ENCODE measurements at regions not wholly inside any gene's neighbourhood (a gene's known extent, or its start where the extent isn't known, plus 50 kb on each side); places are given as distances from the start of the nearest gene placed in this dataset.
"Not testable (repeated sequence)": the region's sequence is repeated elsewhere in the genome, so short reads cannot be mapped to it uniquely, and the experiment has no call there.

DNA sequence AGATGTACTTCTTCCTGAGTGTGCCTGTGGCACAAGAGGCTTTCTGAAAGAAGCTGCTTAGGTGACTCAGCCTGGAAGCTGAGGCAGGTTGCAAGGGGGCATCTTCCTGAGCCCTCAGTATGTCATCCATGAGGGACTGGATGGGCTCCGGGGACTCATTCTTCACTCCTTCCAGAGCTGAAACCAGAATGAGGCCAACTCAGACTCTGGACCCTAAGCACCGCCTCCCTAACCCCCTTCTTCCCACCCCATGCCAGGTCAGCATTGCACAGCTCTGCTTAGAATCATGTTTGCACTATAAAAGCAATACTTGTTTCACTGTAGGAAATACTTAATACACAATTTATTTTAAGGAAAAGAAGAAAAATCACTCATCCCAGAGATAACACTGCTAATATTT, 138.3 kb downstream of the KLRB1 start:
- not testable (repeated sequence) for H3K4me3 ChIP-seq (ENCODE audit: low read depth, low read length); DNase-seq (ENCODE audit: low read depth)

DNA sequence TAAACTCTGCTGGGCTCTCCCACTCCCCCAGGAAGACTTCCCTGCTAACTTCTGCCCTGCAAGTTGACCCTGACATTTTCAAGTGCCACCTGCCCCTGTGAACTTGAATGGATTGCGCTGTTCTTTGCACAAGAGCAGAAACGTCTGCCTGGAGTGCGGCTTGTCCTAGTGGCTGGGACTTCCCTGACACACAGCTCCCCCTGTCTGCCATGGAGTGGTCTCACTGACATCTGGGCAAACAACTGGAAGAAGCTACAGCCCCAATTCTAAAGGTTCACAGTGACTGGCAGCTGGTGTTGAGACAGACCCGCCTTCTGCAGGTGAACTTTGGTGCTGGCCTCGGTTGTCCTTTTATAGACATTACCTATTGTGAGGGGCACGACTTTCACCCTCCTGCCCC, 138.7 kb downstream of the KLRB1 start:
- peak; percentile 62 for DNase-seq (ENCODE audit: low read depth)
- TF ChIP-seq, protein P1, sequence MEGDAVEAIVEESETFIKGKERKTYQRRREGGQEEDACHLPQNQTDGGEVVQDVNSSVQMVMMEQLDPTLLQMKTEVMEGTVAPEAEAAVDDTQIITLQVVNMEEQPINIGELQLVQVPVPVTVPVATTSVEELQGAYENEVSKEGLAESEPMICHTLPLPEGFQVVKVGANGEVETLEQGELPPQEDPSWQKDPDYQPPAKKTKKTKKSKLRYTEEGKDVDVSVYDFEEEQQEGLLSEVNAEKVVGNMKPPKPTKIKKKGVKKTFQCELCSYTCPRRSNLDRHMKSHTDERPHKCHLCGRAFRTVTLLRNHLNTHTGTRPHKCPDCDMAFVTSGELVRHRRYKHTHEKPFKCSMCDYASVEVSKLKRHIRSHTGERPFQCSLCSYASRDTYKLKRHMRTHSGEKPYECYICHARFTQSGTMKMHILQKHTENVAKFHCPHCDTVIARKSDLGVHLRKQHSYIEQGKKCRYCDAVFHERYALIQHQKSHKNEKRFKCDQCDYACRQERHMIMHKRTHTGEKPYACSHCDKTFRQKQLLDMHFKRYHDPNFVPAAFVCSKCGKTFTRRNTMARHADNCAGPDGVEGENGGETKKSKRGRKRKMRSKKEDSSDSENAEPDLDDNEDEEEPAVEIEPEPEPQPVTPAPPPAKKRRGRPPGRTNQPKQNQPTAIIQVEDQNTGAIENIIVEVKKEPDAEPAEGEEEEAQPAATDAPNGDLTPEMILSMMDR (IDR thresholded peaks at IDR 0.05; ENCODE audit: insufficient read depth, low read depth, low read length) = peak; percentile 62
- not testable (repeated sequence) for H3K4me3 ChIP-seq (ENCODE audit: low read depth, low read length)

DNA sequence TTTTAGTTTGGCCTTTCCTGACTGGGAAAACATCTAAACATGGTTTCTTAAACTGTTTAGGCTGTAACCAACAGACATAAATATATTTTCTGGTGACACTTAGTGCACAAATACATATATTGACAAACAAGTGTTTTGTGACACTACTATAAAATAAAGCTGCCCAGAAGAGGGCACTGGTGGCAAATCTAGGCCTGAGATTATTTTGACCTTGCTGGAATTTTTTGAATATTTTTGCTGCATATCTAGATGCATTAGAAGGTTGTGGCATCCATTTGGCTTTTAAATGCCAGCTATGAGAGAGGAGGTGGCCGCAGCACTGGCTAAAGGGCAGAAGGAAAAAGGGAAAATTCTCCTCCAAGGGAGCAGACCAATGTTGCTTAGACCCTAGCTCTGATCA, 139.6 kb downstream of the KLRB1 start:
- DNase-seq (ENCODE audit: low read depth); H3K4me3 ChIP-seq (ENCODE audit: low read depth, low read length): not testable (repeated sequence)

DNA sequence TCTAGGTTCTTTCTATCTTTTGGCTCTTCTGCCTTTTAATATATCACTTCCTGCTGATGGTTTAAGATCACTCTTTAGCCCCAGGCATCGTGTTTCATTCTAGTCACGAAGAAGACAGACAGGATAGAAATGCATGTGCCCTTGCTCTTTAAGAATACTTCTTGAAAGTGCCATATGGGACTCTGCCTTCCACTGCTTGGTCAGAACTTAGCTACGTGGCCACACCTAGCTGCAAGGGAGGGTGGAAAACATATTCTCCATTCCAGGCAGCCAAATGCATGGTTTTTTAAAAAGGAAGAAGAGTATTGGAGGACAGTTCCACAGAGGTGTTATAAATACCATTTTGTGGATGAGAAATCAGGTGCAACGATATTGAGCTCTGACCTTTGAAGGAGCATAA, 143.3 kb downstream of the KLRB1 start:
- no peak overlapping the region for H3K4me3 ChIP-seq (ENCODE audit: low read depth, low read length)
- no peak for DNase-seq (ENCODE audit: low read depth)
- TF ChIP-seq, protein P1 (IDR thresholded peaks at IDR 0.05; ENCODE audit: insufficient read depth, low read depth, low read length) = no peak

DNA sequence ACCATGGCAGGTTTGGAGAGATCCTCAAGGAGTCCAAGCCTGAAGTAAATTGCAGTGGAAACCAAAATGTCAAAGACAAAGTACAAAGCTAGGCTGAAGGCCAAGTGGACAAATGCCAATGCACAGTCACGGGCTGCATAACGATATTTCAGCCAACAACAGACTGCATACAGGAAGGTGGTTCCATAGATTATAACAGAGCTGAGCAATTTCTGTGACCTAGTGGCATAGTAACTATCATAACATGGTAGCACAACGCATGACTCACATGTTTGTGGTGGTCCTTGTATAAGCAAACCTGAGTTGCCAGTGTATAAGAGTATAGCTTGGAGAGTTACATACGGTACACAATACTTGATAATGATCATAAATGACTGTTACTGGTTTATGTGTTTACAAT, 152.2 kb downstream of the KLRB1 start:
- peak; percentile 63 for DNase-seq (ENCODE audit: low read depth)
- not testable (repeated sequence) for H3K4me3 ChIP-seq (ENCODE audit: low read depth, low read length)

DNA sequence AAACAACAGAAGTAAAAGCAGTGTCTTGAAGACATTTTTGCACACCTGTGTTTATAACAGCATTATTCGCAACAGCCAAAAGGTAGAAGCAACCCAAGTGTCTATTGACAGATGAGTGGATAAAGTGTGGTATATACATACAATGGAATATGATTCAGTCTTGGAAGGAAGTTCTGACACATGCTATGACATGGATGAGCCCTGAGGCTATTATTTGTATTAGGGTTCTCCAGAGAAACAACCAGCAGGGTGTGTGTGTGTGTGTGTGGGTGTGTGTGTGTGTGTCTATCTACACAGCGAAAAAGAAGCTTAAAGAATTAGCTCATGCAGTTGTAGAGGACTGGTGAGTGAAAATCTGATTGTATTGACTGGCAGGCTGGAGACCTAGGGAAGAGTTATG, 153.7 kb downstream of the KLRB1 start:
- not testable (repeated sequence) for DNase-seq (ENCODE audit: low read depth); H3K4me3 ChIP-seq (ENCODE audit: low read depth, low read length)

DNA sequence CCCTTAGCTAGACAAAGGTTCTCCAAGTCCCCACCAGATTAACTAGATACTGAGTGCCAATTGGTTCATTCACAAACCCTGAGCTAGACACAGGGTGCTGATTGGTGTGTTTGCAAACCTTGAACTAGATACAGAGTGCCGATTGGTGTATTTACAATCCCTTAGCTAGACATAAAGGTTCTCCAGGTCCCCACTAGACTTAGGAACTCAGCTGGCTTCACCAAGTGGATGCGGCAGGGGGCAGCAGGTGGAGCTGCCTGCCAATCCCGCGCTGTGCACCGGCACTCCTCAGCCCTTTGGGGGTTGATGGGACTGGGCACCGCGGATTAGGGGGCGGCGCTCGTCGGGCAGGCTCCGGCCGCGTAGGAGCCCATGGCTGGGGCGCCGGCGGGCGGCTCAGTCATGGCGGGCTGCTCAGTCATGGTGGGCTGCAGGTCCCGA, 157.6 kb downstream of the KLRB1 start:
- not testable (repeated sequence) for H3K4me3 ChIP-seq (ENCODE audit: low read depth, low read length); DNase-seq (ENCODE audit: low read depth)

DNA sequence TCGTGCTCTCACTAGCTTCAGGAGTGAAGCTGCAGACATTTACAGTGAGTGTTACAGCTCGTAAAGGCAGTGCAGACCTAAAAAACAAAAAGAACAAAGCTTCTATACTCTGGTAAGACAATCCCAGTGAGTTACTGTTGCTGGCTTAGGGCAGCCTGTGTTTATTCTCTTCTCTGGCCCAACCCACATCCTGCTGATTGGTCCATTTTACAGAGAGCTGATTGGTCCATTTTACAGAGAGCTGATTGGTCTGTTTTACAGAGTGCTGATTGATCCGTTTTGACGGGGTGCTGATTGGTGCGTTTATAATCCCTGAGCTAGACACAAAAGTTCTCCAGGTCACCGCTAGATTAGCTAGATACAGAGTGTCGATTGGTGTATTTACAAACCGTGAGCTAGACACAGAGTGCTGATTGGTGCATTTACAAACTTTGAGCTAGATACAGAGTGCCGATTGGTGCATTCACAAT, 158.0 kb downstream of the KLRB1 start:
- DNase-seq (ENCODE audit: low read depth) = peak; percentile 3
- peak overlapping the region; percentile 5 for H3K4me3 ChIP-seq (ENCODE audit: low read depth, low read length)

DNA sequence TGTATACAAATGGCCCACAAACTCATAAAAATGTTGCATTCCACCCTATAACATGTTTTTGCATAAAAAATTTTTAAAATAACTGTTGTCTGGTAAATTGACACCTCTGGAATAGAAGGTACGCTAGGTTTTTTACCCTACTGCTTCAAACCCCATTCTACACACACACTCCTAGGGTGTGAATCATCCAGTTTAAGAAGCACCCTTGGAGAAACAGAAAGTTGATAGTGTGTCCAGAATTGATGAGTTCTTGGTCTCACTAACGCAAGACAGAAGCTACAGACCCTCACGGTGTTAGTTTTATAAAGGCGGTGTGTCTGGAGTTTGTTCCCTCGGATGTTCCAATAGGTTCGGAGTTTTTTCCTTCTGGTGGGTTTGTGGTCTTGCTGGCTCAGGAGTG, 158.5 kb downstream of the KLRB1 start:
- peak; percentile 8 for DNase-seq (ENCODE audit: low read depth)

DNA sequence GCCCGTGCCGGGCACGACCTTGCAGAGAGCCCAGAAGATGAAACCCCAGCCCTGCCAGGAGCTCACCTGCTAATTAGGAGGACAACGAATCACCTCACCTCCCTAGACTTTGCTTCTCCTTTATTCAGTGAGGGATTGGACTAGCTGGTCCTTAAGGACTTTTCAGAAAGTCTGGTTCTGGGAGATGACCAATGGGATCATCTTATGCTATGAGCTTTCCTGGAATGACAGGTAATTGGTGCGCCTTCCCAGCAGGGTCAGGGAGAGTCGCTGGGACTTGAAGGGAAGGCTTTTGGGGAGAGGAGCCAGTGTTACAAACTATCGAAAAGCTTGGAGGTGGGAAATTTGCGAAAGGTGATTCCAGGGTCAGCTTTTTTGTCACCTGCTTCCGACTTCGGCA, 159.1 kb downstream of the KLRB1 start:
- peak overlapping the region; percentile 64 for H3K4me3 ChIP-seq (ENCODE audit: low read depth, low read length)
- DNase-seq (ENCODE audit: low read depth) = not testable (repeated sequence)

More for the DNA sequence above, 158.5 kb downstream of the KLRB1 start:
- H3K4me3 ChIP-seq (ENCODE audit: low read depth, low read length) = peak overlapping the region; percentile 5
- TF ChIP-seq, protein P1 (IDR thresholded peaks at IDR 0.05; ENCODE audit: insufficient read depth, low read depth, low read length) = no peak

DNA sequence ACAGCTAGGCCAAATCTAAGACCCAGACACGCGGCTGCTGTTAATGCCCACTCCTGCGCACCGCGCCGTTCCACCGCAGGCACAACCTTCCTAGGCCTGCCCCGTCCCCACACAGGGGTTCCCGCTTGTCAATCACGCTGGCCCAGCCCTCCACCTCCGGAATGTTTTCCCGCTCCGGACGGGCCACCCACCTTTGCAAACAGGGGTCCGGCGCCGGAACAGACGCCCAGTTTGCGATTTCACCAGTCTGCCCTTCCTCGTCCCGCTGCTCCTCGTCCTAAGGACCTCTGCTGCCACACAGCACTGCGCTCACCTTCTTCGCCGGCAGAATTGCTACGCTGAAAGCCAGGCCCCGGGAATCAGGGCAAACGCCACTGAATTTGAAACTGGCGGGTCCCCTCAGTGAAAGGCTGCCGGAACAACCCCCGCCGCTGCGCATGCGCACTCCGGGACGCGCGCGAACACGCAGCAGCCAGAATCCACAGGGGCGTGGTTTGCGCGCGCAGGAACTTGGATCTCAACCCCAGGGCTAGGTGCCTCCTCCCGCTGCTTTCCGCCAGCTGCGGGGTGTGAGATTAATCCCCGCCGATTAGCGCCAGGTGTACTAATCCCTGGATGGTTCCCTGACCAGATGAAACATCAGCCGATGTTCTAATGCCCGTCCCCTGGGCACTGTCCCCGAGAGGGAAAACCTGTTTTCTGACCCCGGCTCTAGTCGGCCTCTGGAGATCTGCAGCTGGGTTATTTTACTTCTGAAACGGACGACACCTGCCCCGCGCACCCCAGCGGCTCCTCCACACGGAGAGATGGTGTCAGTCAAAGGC, 159.7 kb downstream of the KLRB1 start:
- peak; percentile 73 for DNase-seq (ENCODE audit: low read depth)
- peak overlapping the region; percentile 64 for H3K4me3 ChIP-seq (ENCODE audit: low read depth, low read length)

DNA sequence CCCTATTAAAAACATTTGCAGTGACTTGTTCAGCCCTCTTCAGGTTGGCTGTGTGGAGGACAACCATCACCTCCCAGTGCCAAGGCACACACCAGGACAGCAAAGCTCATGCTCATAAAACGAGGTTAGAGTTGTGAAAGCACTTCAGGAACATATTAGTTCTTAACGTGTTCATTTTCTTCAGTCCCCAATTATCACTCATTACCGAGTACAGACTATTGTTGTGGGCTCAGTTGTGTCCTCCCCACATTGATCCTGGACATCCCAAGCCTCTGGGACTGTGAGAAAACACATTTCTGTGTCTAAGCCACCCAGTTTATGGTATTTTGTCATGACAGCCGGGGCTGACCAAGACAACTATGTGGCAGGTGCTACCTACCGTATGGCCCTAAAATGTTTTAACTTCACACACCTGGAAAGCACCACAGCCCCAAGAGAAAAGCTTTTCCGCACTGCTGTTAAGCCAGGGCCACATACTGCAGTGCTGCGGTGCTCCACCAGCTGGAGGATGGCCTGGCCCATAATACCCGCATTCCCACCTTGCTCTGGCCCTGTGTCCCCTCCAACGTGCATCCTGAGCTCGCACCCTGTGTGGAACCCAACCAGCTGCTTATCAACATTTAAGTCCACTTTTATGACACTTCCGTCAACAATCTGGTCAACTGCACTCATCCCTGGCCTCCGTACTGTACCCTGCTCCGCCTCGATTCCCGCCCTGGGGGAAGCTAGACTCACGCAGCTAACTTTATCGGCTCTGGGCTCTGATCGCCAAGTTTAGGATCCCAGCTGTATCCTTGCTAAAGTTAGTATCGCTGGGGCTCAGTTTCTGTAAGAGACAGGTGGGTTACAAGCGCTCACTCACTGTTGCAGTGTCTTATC, 160.6 kb downstream of the KLRB1 start:
- peak overlapping the region; percentile 64 for H3K4me3 ChIP-seq (ENCODE audit: low read depth, low read length)
- DNase-seq (ENCODE audit: low read depth) = not testable (repeated sequence)

DNA sequence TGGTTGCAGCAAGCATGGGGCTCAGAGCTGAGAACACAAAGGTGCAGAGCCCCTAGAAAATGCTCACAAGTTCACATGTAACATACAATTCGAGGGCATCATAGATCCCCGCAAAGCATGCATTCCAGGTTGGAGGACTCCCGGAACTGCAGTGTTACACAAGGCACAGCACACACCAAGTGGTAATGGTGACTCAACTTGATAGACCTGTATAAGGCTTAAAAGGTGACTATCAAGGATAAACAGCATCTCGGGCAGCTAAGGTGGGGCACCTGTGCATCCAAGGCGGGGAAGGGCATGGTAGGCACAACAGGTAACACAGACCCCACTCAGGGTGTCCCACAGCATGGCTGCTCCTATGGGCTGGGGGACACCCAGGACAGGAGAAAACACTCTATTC, 167.3 kb downstream of the KLRB1 start:
- not testable (repeated sequence) for H3K4me3 ChIP-seq (ENCODE audit: low read depth, low read length); DNase-seq (ENCODE audit: low read depth)

DNA sequence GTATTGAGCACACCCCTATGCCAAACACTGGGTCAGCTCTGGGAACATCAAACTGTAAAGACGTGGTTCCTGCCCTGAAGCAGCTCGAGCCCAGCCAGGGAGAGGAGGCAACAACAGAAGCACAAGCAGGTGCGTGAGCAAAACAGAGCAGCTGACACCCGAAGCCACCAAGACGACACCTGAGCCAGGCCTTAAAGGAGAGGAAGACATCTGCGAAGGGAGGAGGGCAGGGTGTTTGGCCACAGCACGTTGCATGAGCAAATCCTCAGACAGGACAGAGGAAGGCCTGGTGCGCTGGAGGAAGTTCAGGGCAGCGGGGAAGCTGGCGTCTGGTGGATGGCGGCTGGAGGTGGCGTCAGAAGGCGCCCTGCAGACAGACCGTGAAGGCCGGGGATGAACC, 172.0 kb downstream of the KLRB1 start:
- DNase-seq (ENCODE audit: low read depth); H3K4me3 ChIP-seq (ENCODE audit: low read depth, low read length): not testable (repeated sequence)

DNA sequence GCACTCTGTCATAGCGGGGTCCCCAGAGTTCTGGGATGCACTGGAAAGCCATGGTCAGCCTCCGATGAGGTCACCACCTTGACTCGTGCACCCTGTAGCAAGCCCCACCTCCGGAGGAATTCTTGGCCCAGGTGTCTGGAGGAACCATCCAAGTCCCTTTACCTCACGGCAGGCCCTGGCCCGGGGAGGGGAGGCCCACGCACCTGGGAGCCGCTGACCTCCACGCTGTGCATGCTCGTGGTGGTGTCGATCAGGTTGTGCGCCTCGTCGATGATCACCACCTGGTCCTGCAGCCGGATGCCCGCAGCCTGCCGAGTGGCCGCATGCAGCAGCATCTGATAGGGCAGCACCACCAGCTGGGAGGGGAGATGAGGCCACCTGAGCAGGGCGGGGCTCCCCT, 177.3 kb downstream of the KLRB1 start:
- H3K4me3 ChIP-seq (ENCODE audit: low read depth, low read length); DNase-seq (ENCODE audit: low read depth): not testable (repeated sequence)

All from fibroblast of villous mesenchyme (primary cell).